ENCODE measurements at regions not wholly inside any gene's neighbourhood (a gene's known extent, or its start where the extent isn't known, plus 50 kb on each side); places are given as distances from the start of the nearest gene placed in this dataset.

- Histone ChIP-seq H3K4me3 (ENCODE audit: low read length in 2 of 2) (no peak overlapping the region), H3K36me3 (ENCODE audit: control insufficient read depth in 2 of 2, insufficient read depth in 2 of 2, low read length in 1 of 2) (no peaks in the 10 kb centered on the region), H3K27me3 (ENCODE audit: control insufficient read depth in 2 of 2, insufficient read depth in 1 of 2, low read length in 1 of 2) (no peaks in the 10 kb centered on the region), H3K9me3 (ENCODE audit: control insufficient read depth in 2 of 2, insufficient read depth in 1 of 2, low read length in 1 of 2) (no peaks in the 10 kb centered on the region), H3K4me1 (ENCODE audit: control insufficient read depth in 2 of 2, insufficient read depth in 2 of 2, low read length in 2 of 2) (no peaks in the 10 kb centered on the region), H3K27ac (ENCODE audit: low read depth in 1 of 2, low read length in 1 of 2) (no peak overlapping the region)
- WGBS, result 92% methylated on average over 1 of the region's 1 CpG
- DNase-seq (ENCODE audit: low read depth in 6 of 9, low spot score in 9 of 9), result no peak
Observed at GRCh38 chr6:147662646-147663045, 154.2 kb downstream of the SAMD5 start.

GRCh38 chr6:147664092-147664491 is 155.6 kb downstream of the SAMD5 start:
- Histone ChIP-seq H3K27ac (ENCODE audit: low read depth in 1 of 2, low read length in 1 of 2) (no peak overlapping the region), H3K27me3 (ENCODE audit: control insufficient read depth in 2 of 2, insufficient read depth in 1 of 2, low read length in 1 of 2) (no peaks in the 10 kb centered on the region), H3K4me1 (ENCODE audit: control insufficient read depth in 2 of 2, insufficient read depth in 2 of 2, low read length in 2 of 2) (no peaks in the 10 kb centered on the region), H3K4me3 (ENCODE audit: low read length in 2 of 2) (no peak overlapping the region), H3K9me3 (ENCODE audit: control insufficient read depth in 2 of 2, insufficient read depth in 1 of 2, low read length in 1 of 2) (no peaks in the 10 kb centered on the region), H3K36me3 (ENCODE audit: control insufficient read depth in 2 of 2, insufficient read depth in 2 of 2, low read length in 1 of 2) (no peaks in the 10 kb centered on the region)
- DNase-seq (ENCODE audit: low read depth in 6 of 9, low spot score in 9 of 9), result no peak
- 67% methylated on average over 2 of the region's 2 CpGs for WGBS

GRCh38 chr6:147666255-147666654 is 157.8 kb downstream of the SAMD5 start:
- Histone ChIP-seq H3K27ac (ENCODE audit: low read depth in 1 of 2, low read length in 1 of 2) (no peak overlapping the region), H3K9me3 (ENCODE audit: control insufficient read depth in 2 of 2, insufficient read depth in 1 of 2, low read length in 1 of 2) (no peaks in the 10 kb centered on the region), H3K4me1 (ENCODE audit: control insufficient read depth in 2 of 2, insufficient read depth in 2 of 2, low read length in 2 of 2) (no peaks in the 10 kb centered on the region), H3K4me3 (ENCODE audit: low read length in 2 of 2) (no peak overlapping the region), H3K36me3 (ENCODE audit: control insufficient read depth in 2 of 2, insufficient read depth in 2 of 2, low read length in 1 of 2) (no peaks in the 10 kb centered on the region), H3K27me3 (ENCODE audit: control insufficient read depth in 2 of 2, insufficient read depth in 1 of 2, low read length in 1 of 2) (no peaks in the 10 kb centered on the region)
- no peak for DNase-seq (ENCODE audit: low read depth in 6 of 9, low spot score in 9 of 9)
- WGBS, result 85% methylated on average over 4 of the region's 4 CpGs

- Histone ChIP-seq H3K9me3 (ENCODE audit: control insufficient read depth in 2 of 2, insufficient read depth in 1 of 2, low read length in 1 of 2) (no peaks in the 10 kb centered on the region), H3K4me1 (ENCODE audit: control insufficient read depth in 2 of 2, insufficient read depth in 2 of 2, low read length in 2 of 2) (no peaks in the 10 kb centered on the region), H3K27ac (ENCODE audit: low read depth in 1 of 2, low read length in 1 of 2) (no peak overlapping the region), H3K4me3 (ENCODE audit: low read length in 2 of 2) (no peak overlapping the region), H3K36me3 (ENCODE audit: control insufficient read depth in 2 of 2, insufficient read depth in 2 of 2, low read length in 1 of 2) (no peaks in the 10 kb centered on the region), H3K27me3 (ENCODE audit: control insufficient read depth in 2 of 2, insufficient read depth in 1 of 2, low read length in 1 of 2) (no peaks in the 10 kb centered on the region)
- DNase-seq (ENCODE audit: low read depth in 6 of 9, low spot score in 9 of 9), result no peak
- 94% methylated on average over 3 of the region's 3 CpGs for WGBS
Observed at GRCh38 chr6:147667082-147667481, 158.6 kb downstream of the SAMD5 start.

GRCh38 chr6:147674099-147674498 is 165.6 kb downstream of the SAMD5 start:
- Histone ChIP-seq H3K4me1 (ENCODE audit: control insufficient read depth in 2 of 2, insufficient read depth in 2 of 2, low read length in 2 of 2) (no peaks in the 10 kb centered on the region), H3K27me3 (ENCODE audit: control insufficient read depth in 2 of 2, insufficient read depth in 1 of 2, low read length in 1 of 2) (no peaks in the 10 kb centered on the region), H3K27ac (ENCODE audit: low read depth in 1 of 2, low read length in 1 of 2) (no peak overlapping the region), H3K9me3 (ENCODE audit: control insufficient read depth in 2 of 2, insufficient read depth in 1 of 2, low read length in 1 of 2) (no peaks in the 10 kb centered on the region), H3K4me3 (ENCODE audit: low read length in 2 of 2) (no peak overlapping the region), H3K36me3 (ENCODE audit: control insufficient read depth in 2 of 2, insufficient read depth in 2 of 2, low read length in 1 of 2) (no peaks in the 10 kb centered on the region)
- no peak for DNase-seq (ENCODE audit: low read depth in 6 of 9, low spot score in 9 of 9)
- 96% methylated on average over 4 of the region's 4 CpGs for WGBS

GRCh38 chr6:147674794-147675193 is 166.3 kb downstream of the SAMD5 start:
- no peak overlapping the region for H3K27ac ChIP-seq (ENCODE audit: low read depth in 1 of 2, low read length in 1 of 2)
- H3K36me3 ChIP-seq (ENCODE audit: control insufficient read depth in 2 of 2, insufficient read depth in 2 of 2, low read length in 1 of 2), result no peaks in the 10 kb centered on the region
- H3K9me3 ChIP-seq (ENCODE audit: control insufficient read depth in 2 of 2, insufficient read depth in 1 of 2, low read length in 1 of 2), result no peaks in the 10 kb centered on the region
- no peaks in the 10 kb centered on the region for H3K4me1 ChIP-seq (ENCODE audit: control insufficient read depth in 2 of 2, insufficient read depth in 2 of 2, low read length in 2 of 2)
- DNase-seq (ENCODE audit: low read depth in 6 of 9, low spot score in 9 of 9), result no peak
- no peak overlapping the region for H3K4me3 ChIP-seq (ENCODE audit: low read length in 2 of 2)
- no peaks in the 10 kb centered on the region for H3K27me3 ChIP-seq (ENCODE audit: control insufficient read depth in 2 of 2, insufficient read depth in 1 of 2, low read length in 1 of 2)

GRCh38 chr6:147675281-147675680 is 166.8 kb downstream of the SAMD5 start:
- Histone ChIP-seq H3K27me3 (ENCODE audit: control insufficient read depth in 2 of 2, insufficient read depth in 1 of 2, low read length in 1 of 2) (no peaks in the 10 kb centered on the region), H3K36me3 (ENCODE audit: control insufficient read depth in 2 of 2, insufficient read depth in 2 of 2, low read length in 1 of 2) (no peaks in the 10 kb centered on the region), H3K27ac (ENCODE audit: low read depth in 1 of 2, low read length in 1 of 2) (no peak overlapping the region), H3K4me1 (ENCODE audit: control insufficient read depth in 2 of 2, insufficient read depth in 2 of 2, low read length in 2 of 2) (no peaks in the 10 kb centered on the region), H3K9me3 (ENCODE audit: control insufficient read depth in 2 of 2, insufficient read depth in 1 of 2, low read length in 1 of 2) (no peaks in the 10 kb centered on the region), H3K4me3 (ENCODE audit: low read length in 2 of 2) (no peak overlapping the region)
- WGBS, result 66% methylated on average over 6 of the region's 6 CpGs
- DNase-seq (ENCODE audit: low read depth in 6 of 9, low spot score in 9 of 9), result no peak

GRCh38 chr6:147676495-147677199 is 168.2 kb downstream of the SAMD5 start:
- Histone ChIP-seq H3K9me3 (ENCODE audit: control insufficient read depth in 2 of 2, insufficient read depth in 1 of 2, low read length in 1 of 2) (no peaks in the 10 kb centered on the region), H3K36me3 (ENCODE audit: control insufficient read depth in 2 of 2, insufficient read depth in 2 of 2, low read length in 1 of 2) (no peaks in the 10 kb centered on the region), H3K27me3 (ENCODE audit: control insufficient read depth in 2 of 2, insufficient read depth in 1 of 2, low read length in 1 of 2) (no peaks in the 10 kb centered on the region), H3K27ac (ENCODE audit: low read depth in 1 of 2, low read length in 1 of 2) (no peak overlapping the region), H3K4me3 (ENCODE audit: low read length in 2 of 2) (no peak overlapping the region), H3K4me1 (ENCODE audit: control insufficient read depth in 2 of 2, insufficient read depth in 2 of 2, low read length in 2 of 2) (no peaks in the 10 kb centered on the region)
- DNase-seq (ENCODE audit: low read depth in 6 of 9, low spot score in 9 of 9), result no peak
- 87% methylated on average over 7 of the region's 7 CpGs for WGBS

- 84% methylated on average over 4 of the region's 4 CpGs for WGBS
- Histone ChIP-seq H3K36me3 (ENCODE audit: control insufficient read depth in 2 of 2, insufficient read depth in 2 of 2, low read length in 1 of 2) (no peaks in the 10 kb centered on the region), H3K4me1 (ENCODE audit: control insufficient read depth in 2 of 2, insufficient read depth in 2 of 2, low read length in 2 of 2) (no peaks in the 10 kb centered on the region), H3K27ac (ENCODE audit: low read depth in 1 of 2, low read length in 1 of 2) (no peak overlapping the region), H3K27me3 (ENCODE audit: control insufficient read depth in 2 of 2, insufficient read depth in 1 of 2, low read length in 1 of 2) (no peaks in the 10 kb centered on the region), H3K4me3 (ENCODE audit: low read length in 2 of 2) (no peak overlapping the region), H3K9me3 (ENCODE audit: control insufficient read depth in 2 of 2, insufficient read depth in 1 of 2, low read length in 1 of 2) (no peaks in the 10 kb centered on the region)
- no peak for DNase-seq (ENCODE audit: low read depth in 6 of 9, low spot score in 9 of 9)
Observed at GRCh38 chr6:147677647-147678046, 169.2 kb downstream of the SAMD5 start.

All from thymus (tissue), 11 donors.